ENCODE measurements at regions not wholly inside any gene's neighbourhood (a gene's known extent, or its start where the extent isn't known, plus 50 kb on each side); places are given as distances from the start of the nearest gene placed in this dataset.

DNA sequence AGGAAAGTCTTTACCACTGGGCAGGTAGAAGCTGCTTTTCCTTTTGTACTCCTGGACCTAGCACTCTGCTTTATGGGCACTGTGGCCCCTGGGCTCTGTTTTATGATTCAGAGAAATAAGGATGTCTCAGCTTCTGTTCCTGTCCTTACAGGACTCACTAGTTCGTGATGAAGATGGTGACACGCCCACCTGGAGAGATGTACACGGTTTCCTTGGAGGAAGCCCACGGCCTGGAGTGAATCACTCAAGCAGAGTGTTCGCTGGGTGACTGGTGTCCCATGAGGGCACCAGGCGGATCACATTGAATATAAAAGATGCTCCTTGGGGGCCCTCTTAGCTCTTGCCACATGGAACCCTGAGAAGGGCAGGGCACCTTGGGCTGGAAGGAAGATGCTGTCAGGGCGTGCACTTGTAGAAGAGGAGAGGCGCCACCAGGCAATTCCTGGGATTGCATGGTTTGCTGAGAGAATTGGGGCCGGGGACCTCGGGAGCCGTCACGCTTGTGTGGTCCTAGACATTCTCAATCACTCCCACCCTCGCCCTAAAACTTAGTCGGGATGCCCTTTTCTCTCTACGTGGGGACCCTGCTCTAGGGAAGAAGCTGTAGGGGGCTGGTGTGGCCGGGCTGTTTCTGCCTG, 202.6 kb downstream of the TSHZ3 start:
- TF ChIP-seq, protein P1, sequence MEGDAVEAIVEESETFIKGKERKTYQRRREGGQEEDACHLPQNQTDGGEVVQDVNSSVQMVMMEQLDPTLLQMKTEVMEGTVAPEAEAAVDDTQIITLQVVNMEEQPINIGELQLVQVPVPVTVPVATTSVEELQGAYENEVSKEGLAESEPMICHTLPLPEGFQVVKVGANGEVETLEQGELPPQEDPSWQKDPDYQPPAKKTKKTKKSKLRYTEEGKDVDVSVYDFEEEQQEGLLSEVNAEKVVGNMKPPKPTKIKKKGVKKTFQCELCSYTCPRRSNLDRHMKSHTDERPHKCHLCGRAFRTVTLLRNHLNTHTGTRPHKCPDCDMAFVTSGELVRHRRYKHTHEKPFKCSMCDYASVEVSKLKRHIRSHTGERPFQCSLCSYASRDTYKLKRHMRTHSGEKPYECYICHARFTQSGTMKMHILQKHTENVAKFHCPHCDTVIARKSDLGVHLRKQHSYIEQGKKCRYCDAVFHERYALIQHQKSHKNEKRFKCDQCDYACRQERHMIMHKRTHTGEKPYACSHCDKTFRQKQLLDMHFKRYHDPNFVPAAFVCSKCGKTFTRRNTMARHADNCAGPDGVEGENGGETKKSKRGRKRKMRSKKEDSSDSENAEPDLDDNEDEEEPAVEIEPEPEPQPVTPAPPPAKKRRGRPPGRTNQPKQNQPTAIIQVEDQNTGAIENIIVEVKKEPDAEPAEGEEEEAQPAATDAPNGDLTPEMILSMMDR (conservative IDR thresholded peaks at IDR 0.05; ENCODE audit: low read depth, low read length): no peak
- DNase-seq (ENCODE audit: low read depth): no peak

DNA sequence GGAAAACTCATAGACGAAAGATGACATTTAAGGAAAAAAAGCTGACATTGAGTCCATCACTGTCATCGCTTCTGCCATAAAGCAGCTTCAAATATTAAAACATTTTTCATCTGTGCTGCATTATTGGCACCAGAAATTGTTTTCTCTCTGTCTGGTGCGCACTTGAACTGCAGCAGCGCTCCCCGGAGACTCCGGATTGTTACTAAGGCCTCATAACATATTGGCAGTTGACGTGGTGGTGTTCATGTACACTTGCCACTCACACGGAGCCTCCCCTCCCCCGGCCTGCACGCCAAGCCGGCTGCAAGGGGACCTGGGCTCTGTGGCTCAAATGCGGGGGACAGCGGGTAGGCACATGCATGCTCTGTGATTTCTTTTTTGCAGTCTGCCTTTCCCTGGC, 203.2 kb downstream of the TSHZ3 start:
- TF ChIP-seq, protein P1 (conservative IDR thresholded peaks at IDR 0.05; ENCODE audit: low read depth, low read length): no peak
- no peak for DNase-seq (ENCODE audit: low read depth)
- no peak overlapping the region for H3K4me3 ChIP-seq (ENCODE audit: low read length)

More for the DNA sequence above, 202.6 kb downstream of the TSHZ3 start:
- H3K4me3 ChIP-seq (ENCODE audit: low read length): no peak overlapping the region

DNA sequence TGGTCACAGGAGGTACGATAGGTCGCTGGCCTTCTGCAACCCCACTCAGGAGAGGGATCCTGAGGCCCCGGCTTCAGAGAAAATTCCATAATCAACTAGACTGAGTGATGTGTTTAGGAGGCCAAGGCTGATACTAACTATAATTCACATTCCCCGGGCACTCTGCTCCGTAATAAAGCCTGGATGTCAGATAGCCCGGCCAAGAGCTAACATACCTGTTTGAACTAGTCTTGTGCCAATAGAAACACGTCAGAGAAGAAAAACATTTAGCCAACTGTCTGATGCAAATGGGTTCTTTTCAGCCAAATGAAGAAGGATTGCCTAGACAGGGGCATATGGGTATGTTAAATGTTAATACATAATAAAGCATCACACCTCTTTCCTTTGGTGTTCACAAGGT, 204.2 kb downstream of the TSHZ3 start:
- TF ChIP-seq, protein P1 (conservative IDR thresholded peaks at IDR 0.05; ENCODE audit: low read depth, low read length): no peak
- DNase-seq (ENCODE audit: low read depth): no peak
- no peak overlapping the region for H3K4me3 ChIP-seq (ENCODE audit: low read length)

DNA sequence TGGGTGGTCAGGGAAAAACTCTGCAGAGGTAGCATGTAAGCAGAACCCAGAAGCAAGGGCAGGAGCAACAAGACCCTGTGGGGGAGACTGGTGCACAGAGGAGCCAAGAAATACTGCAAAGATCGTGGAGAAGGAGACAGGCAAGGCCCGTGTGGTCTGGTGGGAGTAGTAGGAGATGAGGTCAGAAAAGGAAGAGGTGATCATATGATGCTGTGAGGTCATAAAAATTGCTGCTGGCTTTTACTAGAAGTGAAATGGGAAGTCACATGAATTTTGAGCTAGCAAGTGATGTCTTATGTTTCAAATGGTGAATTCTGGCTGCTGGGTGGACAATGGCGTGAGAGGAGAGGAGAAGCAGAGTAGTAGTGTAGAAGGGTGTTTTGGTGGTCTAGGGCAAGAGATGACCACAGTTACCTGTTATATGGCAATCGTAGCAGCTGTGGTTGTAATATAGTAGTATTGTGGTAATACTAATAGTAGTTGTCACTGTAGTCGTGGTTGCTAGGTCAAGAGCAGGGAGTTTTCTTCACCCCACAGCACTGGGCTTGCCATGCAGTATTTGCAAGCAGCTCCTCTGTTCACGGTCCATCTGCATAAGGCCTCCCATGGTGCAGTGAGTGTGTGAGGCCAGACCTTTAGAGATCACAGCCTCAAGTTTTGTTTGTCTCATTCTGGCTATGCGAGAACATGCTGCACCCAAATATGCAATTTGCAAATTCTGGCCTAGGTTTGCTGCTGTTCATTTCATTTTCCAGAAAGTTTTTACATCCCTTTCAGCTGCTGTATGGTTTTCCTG, 205.0 kb downstream of the TSHZ3 start:
- H3K4me3 ChIP-seq (ENCODE audit: low read length): no peak overlapping the region
- no peak for DNase-seq (ENCODE audit: low read depth)
- TF ChIP-seq, protein P1 (conservative IDR thresholded peaks at IDR 0.05; ENCODE audit: low read depth, low read length): no peak

DNA sequence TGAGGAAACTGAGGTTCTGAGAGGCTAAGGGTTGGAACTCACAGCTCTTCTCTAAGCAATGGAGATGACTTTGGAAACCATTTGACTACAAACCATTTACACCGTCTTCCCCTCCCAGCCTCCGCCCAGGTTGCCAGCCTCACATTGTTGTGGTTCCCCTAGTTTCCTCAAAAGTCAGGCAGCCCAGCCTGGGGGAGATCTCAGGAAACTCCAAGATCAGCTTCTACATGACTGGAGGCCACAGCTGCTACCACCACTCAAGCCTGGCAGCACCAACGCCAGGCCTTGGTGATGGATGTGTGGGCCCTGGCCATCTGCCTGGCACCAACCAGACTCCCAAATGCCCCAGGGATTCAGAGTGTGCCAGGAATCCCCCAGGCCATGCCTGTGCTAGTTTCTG, 207.9 kb downstream of the TSHZ3 start:
- no peak overlapping the region for H3K4me3 ChIP-seq (ENCODE audit: low read length)
- no peak for DNase-seq (ENCODE audit: low read depth)
- TF ChIP-seq, protein P1 (conservative IDR thresholded peaks at IDR 0.05; ENCODE audit: low read depth, low read length): no peak

DNA sequence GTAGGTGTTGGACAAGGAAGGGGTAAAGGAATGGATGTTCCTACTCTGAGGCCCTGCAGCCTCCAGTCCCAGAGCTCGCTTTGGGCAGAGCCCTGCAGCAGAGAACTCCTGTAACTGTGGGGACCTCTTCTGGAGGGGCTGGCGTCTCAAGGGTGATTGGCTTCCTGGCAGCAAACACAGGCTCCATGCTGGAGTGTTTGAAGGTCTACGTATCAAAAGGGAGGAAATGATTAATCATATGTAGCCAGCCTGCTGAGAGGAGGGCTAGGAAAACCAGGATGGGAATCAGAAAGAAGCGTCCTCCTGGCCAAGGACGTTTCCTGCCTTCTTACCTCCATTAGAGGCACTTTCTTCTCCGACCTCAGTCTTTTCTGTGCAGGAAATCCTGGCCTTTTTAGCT, 208.5 kb downstream of the TSHZ3 start:
- H3K4me3 ChIP-seq (ENCODE audit: low read length): no peak overlapping the region
- TF ChIP-seq, protein P1 (conservative IDR thresholded peaks at IDR 0.05; ENCODE audit: low read depth, low read length): no peak
- no peak for DNase-seq (ENCODE audit: low read depth)
